RWPE2 (cell line): ENCODE measurements at regions not wholly inside any gene's neighbourhood (a gene's known extent, or its start where the extent isn't known, plus 50 kb on each side); places are given as distances from the start of the nearest gene placed in this dataset.
"Not testable (repeated sequence)": the region's sequence is repeated elsewhere in the genome, so short reads cannot be mapped to it uniquely, and the experiment has no call there.

Source experiments
- ATAC-seq: fragments of 200-7000 bp; cut with Tn5 transposase; 3 replicates; pipeline ENCODE4 v1.9.1; 2021; ENCODE audit warnings: low read depth
- DNase-seq: peaks from one replicate; pipeline ENCODE4 v3.0.0-alpha.2; 2020; ENCODE audit warnings: low spot score
- H3K27ac ChIP-seq: fragments of 450-650 bp; 2 replicates; pipeline ENCODE4 v1.5.1; 2017; ENCODE audit warnings: mild to moderate bottlenecking; ENCODE audit not compliant: poor library complexity, severe bottlenecking
- H3K27me3 ChIP-seq: fragments of 250-450 bp; sonication (Bioruptor Pico); 2 replicates; pipeline ENCODE4 v1.5.1; 2021; ENCODE audit warnings: mild to moderate bottlenecking, moderate library complexity; ENCODE audit not compliant: insufficient read depth, poor library complexity, severe bottlenecking
- H3K36me3 ChIP-seq: fragments of 250-450 bp; sonication (Bioruptor Pico); 2 replicates; pipeline ENCODE4 v1.5.1; 2020; ENCODE audit warnings: low read depth, mild to moderate bottlenecking, moderate library complexity
- H3K4me1 ChIP-seq: fragments of 250-450 bp; sonication (Bioruptor Pico); 2 replicates; pipeline ENCODE4 v1.5.1; 2021; ENCODE audit warnings: mild to moderate bottlenecking, moderate library complexity; ENCODE audit not compliant: insufficient read depth, poor library complexity, severe bottlenecking
- H3K4me3 ChIP-seq: fragments of 250-450 bp; sonication (Bioruptor Pico); 2 replicates; pipeline ENCODE4 v1.5.1; 2021; ENCODE audit warnings: mild to moderate bottlenecking, moderate library complexity; ENCODE audit not compliant: severe bottlenecking
- H3K9me3 ChIP-seq: fragments of 250-450 bp; sonication (Bioruptor Pico); 2 replicates; pipeline ENCODE4 v1.5.1; 2021; ENCODE audit warnings: mild to moderate bottlenecking, moderate library complexity; ENCODE audit not compliant: severe bottlenecking
- TF ChIP-seq, protein P1 (sequence below): fragments of 450-650 bp; IDR thresholded peaks from one replicate; pipeline ENCODE4 v1.5.1; 2017; ENCODE audit warnings: mild to moderate bottlenecking, moderate library complexity; ENCODE audit not compliant: poor library complexity, severe bottlenecking

DNA sequence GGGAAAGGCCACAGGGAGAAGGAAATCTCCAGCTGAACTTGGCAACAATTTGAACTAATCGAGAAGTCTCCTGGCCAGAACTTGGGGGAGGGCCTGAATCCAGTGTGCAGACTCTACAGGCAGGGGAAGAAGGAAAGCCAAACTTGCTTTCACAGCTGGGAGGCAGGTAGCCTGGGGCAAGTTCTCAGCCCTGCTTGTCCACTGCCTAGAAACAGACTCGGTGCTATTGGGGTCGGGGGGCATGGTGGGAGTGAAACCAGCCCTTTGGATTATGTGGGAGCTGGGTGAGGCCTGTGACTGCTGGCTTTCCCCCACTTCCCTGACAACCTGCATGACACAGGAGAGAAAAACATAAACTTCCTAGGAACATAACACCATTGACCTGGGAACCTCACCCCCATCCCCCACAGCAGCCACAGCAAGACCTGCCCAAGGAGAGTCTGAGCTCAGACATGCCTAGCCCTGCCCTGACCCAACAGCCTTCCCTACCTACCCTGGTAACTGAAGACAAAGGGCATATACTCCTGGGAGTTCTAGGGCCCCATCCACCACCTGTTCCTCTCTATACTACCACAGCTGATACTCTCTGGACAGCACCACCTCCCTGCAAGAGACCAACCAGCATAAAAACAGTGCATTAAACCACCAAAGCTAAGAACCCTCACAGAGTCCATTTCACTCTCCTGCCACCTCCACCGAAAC is 103.7 kb upstream of the MNS1 start:
- no peak overlapping the region for H3K27ac ChIP-seq
- peaks cover 5% of the 10 kb centered on the region for H3K27me3 ChIP-seq
- no peak overlapping the region for H3K4me3 ChIP-seq
- TF ChIP-seq, protein P1, sequence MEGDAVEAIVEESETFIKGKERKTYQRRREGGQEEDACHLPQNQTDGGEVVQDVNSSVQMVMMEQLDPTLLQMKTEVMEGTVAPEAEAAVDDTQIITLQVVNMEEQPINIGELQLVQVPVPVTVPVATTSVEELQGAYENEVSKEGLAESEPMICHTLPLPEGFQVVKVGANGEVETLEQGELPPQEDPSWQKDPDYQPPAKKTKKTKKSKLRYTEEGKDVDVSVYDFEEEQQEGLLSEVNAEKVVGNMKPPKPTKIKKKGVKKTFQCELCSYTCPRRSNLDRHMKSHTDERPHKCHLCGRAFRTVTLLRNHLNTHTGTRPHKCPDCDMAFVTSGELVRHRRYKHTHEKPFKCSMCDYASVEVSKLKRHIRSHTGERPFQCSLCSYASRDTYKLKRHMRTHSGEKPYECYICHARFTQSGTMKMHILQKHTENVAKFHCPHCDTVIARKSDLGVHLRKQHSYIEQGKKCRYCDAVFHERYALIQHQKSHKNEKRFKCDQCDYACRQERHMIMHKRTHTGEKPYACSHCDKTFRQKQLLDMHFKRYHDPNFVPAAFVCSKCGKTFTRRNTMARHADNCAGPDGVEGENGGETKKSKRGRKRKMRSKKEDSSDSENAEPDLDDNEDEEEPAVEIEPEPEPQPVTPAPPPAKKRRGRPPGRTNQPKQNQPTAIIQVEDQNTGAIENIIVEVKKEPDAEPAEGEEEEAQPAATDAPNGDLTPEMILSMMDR = no peak
- no peaks in the 10 kb centered on the region for H3K36me3 ChIP-seq
- no peaks in the 10 kb centered on the region for H3K4me1 ChIP-seq
- peak; percentile 58; the same call in 2 of the 3 replicates for ATAC-seq
- DNase-seq = no peak
- H3K9me3 ChIP-seq = no peaks in the 10 kb centered on the region

DNA sequence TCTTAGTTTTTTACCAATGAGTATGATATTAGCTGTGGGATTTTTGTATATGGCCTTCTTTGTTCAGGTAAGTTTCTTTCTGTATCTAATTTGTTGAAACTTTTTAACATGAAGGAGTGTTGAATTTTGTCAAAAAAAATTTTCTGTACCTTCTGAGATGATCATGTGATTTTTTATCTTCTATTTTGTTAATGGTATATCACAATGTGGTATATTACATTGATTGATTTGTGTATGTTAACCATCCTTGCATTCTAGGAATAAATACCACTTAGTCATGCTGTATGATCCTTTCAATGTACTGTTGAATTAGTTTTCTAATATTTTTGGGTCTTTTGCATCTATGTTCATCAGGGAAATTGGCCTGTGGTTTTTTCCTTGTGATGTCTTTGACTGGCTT is 92.5 kb upstream of the MNS1 start:
- no peaks in the 10 kb centered on the region for H3K4me1 ChIP-seq
- H3K36me3 ChIP-seq = no peaks in the 10 kb centered on the region
- H3K27me3 ChIP-seq = no peaks in the 10 kb centered on the region
- DNase-seq = no peak
- H3K27ac ChIP-seq = no peak overlapping the region
- H3K9me3 ChIP-seq = no peaks in the 10 kb centered on the region
- no peak for ATAC-seq
- TF ChIP-seq, protein P1 = no peak
- H3K4me3 ChIP-seq = no peak overlapping the region

DNA sequence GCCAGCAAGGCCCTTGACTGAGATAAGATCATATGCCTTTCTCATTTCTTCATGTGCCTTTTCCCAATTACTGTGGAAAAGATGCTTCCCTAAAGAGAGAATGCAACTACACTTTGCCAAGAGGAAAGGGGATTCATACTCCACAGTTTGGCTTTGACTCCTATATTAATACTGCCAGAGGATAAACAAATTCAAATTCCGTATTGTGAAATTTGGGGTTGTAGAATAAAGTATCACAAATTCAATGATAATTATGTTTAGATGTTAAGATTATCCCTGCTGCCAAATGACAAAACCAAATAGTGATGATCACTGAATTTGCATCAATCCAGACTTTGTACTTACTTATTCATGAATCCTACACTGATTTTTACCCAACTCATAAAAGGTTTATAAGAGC is 88.5 kb upstream of the MNS1 start:
- Histone ChIP-seq H3K36me3 (no peaks in the 10 kb centered on the region), H3K27ac (no peak overlapping the region), H3K9me3 (no peaks in the 10 kb centered on the region), H3K4me1 (no peaks in the 10 kb centered on the region), H3K4me3 (no peak overlapping the region), H3K27me3 (no peaks in the 10 kb centered on the region)
- DNase-seq (no peak), ATAC-seq (no peak)
- TF ChIP-seq, protein P1 = no peak

- H3K27me3 ChIP-seq = no peaks in the 10 kb centered on the region
- H3K4me3 ChIP-seq = no peak overlapping the region
- no peak for DNase-seq
- H3K36me3 ChIP-seq = no peaks in the 10 kb centered on the region
- H3K27ac ChIP-seq = no peak overlapping the region
- TF ChIP-seq, protein P1 = no peak
- H3K9me3 ChIP-seq = no peaks in the 10 kb centered on the region
- no peaks in the 10 kb centered on the region for H3K4me1 ChIP-seq
- ATAC-seq = no peak
Observed at GRCh38 chr15:56552659-56553058, 87.7 kb upstream of the MNS1 start.

- H3K4me1 ChIP-seq, H3K27ac ChIP-seq, H3K27me3 ChIP-seq, DNase-seq, ATAC-seq, H3K9me3 ChIP-seq, H3K4me3 ChIP-seq, H3K36me3 ChIP-seq: not testable (repeated sequence)
Observed at GRCh38 chr15:56540570-56540969, 75.6 kb upstream of the MNS1 start.

DNA sequence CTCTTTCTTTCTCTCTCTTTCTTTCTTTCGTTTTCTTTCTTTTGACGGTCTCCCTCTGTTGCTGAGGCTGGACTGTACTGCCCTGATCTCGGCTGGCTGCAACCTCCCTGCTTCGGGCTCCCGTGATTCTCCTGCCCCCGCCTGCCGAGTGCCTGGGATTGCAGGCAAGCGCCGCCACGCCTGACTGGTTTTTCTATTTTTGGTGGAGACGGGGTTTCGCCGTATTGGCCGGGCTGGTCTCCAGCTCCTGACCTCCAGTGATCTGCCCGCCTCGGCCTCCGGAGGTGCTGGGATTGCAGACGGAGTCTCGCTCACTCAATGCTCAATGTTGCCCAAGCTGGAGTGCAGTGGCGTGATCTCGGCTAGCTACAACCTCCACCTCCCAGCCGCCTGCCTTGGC is 75.2 kb upstream of the MNS1 start:
- not testable (repeated sequence) for H3K27me3 ChIP-seq, DNase-seq, H3K36me3 ChIP-seq, H3K4me3 ChIP-seq, H3K27ac ChIP-seq, H3K9me3 ChIP-seq, ATAC-seq, H3K4me1 ChIP-seq
